HG03280 (cell line): ENCODE measurements at regions not wholly inside any gene's neighbourhood (a gene's known extent, or its start where the extent isn't known, plus 50 kb on each side); places are given as distances from the start of the nearest gene placed in this dataset.
"Not testable (repeated sequence)": the region's sequence is repeated elsewhere in the genome, so short reads cannot be mapped to it uniquely, and the experiment has no call there.

Experiments used
- ATAC-seq: cut with Tn5 transposase; IDR thresholded peaks from one replicate; pipeline ENCODE4 v1.9.1; 2021; ENCODE audit warnings: mild to moderate bottlenecking, moderate library complexity; ENCODE audit not compliant: unreplicated experiment

DNA sequence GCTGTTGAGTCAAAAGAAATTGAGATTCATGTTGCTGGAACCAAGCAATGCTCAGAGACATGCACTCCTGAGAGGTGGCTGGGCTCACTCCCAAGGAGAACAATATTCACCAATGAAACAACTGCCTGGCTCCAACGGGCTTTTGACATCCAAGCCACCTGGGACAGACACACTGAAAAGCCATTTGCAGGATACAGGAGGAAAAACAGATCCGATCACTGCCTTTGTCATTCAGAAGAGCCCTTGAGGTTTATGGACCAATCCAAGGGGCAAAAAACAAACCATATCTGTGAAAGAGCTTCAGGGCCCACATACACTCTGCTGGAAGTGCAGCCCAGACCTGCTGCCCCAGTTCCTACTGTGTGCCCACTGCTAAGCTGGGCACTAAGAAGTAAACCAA is 277.5 kb downstream of the NUAK1 start:
- ATAC-seq = no peak

GRCh38 chr12:105862163-105862821 is 276.5 kb downstream of the NUAK1 start:
- no peak for ATAC-seq

DNA sequence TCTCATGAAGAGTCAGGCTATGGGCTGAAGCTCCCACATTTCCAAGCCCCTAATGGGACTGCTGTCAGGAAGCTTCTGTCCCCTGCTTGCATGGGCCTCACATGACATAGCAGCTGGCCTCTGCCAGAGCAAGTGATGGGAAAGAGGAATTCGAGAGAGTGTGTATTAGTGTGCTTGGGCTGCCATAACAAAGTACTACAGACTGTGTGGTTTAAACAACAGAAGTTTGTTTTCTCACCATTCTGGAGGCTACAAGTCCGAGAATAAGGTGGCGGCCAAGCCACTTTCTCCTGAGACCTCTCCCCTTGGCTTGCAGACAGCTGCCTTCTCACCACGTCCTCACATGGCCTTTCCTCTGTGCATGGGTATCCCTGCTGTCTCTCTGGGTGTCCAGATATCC is 274.4 kb downstream of the NUAK1 start:
- no peak for ATAC-seq

- ATAC-seq = no peak
Measured at GRCh38 chr12:105864901-105865300, 273.9 kb downstream of the NUAK1 start.

- ATAC-seq = no peak
Measured at GRCh38 chr12:105865886-105866285, 272.9 kb downstream of the NUAK1 start.

- ATAC-seq = no peak
Measured at GRCh38 chr12:105874121-105874520, 264.6 kb downstream of the NUAK1 start.

DNA sequence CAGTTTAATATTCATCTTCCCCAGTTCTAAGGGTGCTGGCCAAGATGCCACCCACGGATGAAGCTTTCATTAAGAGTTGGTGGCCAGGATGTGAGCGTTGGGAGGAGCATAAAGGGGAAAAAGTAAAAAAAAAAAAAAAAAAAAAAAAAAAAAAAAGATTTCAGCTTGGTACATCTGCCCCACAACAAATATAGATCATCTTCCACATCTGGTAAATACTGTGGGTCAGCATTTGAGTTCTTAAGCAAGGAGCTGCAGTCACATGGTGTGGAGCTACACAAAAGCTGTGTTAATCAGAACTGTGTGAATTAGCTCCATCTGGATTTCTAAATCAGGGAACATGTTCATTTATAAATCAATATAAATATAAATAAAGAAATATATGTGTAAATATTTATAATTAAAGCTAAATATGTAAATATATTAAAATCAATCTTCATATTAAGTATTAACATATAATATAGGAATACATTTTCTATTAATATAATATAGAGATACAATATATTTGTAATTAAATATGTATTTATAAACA is 262.3 kb downstream of the NUAK1 start:
- ATAC-seq = no peak

DNA sequence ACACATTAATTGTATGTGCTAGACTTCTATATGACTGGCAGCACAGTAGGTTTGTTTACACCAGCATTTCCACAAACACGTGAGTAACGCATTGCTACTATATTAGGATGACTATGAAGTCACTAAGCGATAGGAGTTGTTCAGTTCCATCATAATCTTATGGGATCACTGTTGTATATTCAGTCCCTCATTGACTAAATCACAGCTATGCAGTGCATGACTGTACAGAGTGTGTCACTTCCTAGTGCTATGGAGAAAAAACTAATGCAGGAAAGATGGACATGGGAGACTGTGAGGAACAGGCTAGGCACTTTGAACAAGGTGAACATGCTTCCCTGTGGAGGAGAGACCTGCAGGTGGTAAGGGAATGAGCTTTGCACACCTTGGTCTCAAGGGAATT is 259.8 kb downstream of the NUAK1 start:
- ATAC-seq = no peak

DNA sequence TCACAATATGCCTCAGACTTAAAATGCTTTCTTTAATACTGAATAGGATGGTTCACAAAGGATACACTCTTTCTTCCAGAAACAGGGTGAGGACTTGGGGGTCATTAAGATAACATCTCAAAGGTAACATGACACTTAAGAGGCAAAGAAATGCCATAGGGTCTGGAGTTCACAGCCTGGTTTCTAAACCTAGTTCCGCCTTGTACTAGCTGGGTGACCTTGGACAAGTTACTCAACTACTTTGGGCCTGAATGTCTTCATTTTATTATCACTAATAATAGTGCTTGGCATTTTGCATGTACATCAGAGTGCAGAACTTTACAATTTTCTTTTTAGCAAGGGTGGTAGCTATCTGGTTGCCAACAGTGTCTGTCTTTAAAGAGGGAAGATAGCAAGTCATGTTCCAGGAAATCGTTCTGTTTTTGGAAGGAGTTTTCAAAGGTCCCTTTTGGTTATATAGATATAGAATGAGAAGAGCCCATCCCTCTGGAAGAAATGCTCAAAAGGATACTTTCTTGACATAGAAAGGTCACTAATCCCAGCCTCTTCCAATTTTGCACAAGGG is 257.8 kb downstream of the NUAK1 start:
- ATAC-seq = no peak

DNA sequence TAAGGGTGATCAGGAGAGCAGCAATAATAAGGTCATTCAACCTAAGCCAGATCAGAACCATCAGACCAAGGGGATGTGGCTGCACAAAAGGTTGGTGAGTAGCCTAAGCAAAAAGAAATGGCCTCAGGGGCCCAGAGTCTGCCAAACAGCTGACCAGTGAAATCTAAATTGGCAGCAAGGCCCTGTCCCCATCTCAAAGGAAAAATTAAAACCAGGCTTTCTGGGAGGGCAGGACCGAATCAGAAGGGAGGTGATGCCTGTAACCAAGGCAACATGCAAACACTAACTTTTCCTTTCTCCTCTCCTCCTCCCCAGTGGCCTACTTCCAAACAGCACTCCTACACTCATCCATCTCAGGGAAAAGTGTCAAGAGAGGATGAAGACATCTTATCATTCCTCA is 256.4 kb downstream of the NUAK1 start:
- no peak for ATAC-seq

- no peak for ATAC-seq
Measured at GRCh38 chr12:105887131-105887530, 251.6 kb downstream of the NUAK1 start.

DNA sequence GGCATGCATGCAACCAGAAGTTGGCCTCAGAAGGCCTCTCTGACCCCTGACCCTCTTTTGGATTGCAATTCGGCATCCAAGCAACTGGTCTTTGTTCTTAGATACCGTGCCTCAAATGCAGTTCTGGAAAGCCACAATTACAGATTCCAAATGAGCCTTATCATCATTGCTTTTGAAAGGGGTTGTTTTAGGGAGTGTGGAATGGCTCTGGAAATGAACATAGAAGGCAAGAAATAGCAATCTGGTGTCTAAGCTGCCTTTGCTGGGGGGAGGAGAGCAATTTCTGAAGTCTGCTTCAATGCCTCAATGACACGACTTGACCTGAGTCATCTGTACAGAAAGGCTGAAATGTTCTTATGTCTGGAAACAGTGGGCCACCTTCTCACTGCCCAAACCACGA is 250.1 kb downstream of the NUAK1 start:
- no peak for ATAC-seq

GRCh38 chr12:105892362-105892910 is 246.3 kb downstream of the NUAK1 start:
- no peak for ATAC-seq

DNA sequence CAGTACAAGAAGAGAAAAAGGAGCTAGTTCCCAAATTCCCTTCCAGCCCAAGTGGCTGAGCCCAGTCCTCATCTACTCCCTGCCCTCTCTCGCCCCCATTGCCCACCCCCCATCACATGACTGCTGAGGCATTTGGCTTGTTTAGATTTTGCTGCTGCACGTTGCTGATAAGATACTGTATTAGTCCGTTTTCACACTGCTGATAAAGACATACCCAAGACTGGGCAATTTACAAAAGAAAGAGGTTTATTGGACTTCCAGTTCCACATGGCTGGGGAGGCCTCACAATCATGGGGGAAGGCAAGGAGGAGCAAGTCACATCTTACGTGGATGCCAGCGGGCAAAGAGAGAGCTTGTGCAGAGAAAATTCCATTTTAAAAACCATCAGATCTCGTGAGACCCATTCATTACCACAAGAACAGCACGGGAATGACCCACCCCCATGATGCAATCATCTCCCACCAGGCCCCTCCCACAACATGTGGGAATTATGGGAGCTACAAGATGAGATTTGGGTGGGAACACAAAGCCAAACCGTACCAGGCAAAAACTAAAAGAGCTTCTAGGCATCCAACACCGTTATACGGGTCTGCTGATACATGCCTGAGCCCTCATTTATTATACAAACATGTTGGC is 243.4 kb downstream of the NUAK1 start:
- ATAC-seq = not testable (repeated sequence)

GRCh38 chr12:105897311-105897725 is 241.4 kb downstream of the NUAK1 start:
- ATAC-seq = no peak

- ATAC-seq = not testable (repeated sequence)
Measured at GRCh38 chr12:105898271-105898670, 240.5 kb downstream of the NUAK1 start.

DNA sequence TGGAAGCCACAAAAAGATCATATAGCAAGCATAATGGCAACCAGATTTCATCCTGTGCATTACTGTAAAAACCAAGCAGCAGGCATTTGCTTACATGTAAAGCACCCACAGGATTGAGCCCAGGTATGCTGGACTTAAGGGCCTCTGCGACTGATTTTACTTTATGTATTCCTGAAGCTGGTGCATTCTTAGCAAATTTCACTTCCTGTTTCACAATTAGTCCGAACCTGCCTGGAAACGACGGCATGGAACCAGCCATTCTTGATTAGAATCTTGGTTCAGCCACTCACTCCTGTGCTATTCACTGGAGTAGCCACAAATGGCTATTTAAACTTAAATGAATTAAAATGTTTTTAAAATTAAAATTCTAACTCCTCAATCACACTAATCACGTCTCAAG is 239.2 kb downstream of the NUAK1 start:
- no peak for ATAC-seq

DNA sequence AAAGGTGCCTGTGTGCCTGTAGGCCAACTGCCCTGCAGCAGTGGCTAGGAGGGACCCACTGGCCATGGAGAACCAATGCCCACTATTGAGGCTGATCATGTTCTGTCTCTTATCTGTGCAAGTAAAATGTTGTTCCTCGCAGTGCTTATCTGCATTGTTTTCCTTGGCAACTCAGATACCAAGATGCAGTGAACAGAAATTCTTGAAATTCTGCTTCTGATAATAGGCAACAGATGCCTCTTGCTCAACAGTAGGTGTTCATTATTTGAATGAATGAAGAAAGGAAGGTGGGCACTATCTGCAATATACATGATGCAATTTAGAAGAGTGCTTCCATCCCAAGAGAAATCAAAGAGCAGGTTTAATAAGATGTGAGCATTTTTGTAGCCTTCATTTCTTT is 232.2 kb downstream of the NUAK1 start:
- no peak for ATAC-seq

DNA sequence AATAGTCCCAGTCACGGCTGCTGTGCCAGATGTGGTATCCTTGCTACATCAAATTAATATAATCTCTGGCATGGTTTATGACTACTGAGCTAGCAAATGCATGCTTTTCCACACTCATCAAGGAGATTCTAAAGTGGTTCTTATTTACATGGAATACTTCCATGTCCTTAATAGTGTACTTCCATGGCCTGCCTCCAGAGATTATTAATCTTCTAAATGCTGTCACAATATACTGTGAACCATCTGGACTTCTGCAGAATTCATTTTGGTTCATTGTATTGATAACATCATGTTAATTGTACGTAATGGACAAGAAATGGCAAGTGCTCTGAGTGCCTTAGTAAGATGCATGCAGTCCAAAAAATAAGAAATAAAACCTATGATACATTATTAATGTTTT is 230.8 kb downstream of the NUAK1 start:
- no peak for ATAC-seq

- ATAC-seq = no peak
Measured at GRCh38 chr12:105910030-105910429, 228.7 kb downstream of the NUAK1 start.

DNA sequence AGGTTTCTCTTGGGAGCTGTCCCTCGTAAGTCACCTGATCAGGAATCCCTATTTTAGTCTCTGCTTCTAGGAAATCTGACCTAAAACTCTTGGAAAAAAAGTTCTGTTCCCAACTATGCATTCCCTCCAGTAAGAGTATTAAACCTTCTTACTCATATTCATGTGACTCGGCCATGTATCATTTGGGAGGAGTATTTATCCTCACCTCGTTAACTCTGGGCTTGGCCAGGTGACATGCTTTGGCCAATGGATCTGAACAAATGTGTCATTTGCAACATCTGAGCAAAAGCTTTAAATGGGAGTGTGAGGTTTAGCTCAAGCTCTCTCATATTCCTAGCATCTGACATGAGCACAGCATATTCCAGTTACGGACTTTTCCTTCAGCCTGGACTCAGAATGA is 226.8 kb downstream of the NUAK1 start:
- ATAC-seq = no peak
